Muscle of leg (tissue), 3 donors: ENCODE measurements at regions not wholly inside any gene's neighbourhood (a gene's known extent, or its start where the extent isn't known, plus 50 kb on each side); places are given as distances from the start of the nearest gene placed in this dataset.

Experiments used
- DNase-seq: peaks from one replicate; pipeline ENCODE4 v3.0.0; 2013
- H3K27ac ChIP-seq: one replicate; pipeline ENCODE4 v1.5.1; 2013; ENCODE audit warnings: mild to moderate bottlenecking, low read length, control low read depth
- H3K27me3 ChIP-seq: one replicate; pipeline ENCODE4 v1.6.1; 2013; ENCODE audit warnings: low read length; ENCODE audit not compliant: control insufficient read depth, insufficient read depth
- H3K36me3 ChIP-seq: one replicate; pipeline ENCODE4 v1.6.1; 2013; ENCODE audit warnings: low read length; ENCODE audit not compliant: control insufficient read depth, insufficient read depth
- H3K4me1 ChIP-seq: one replicate; pipeline ENCODE4 v1.6.1; 2013; ENCODE audit warnings: low read length; ENCODE audit not compliant: control insufficient read depth, insufficient read depth
- H3K4me3 ChIP-seq: one replicate; pipeline ENCODE4 v1.5.1; 2013; ENCODE audit warnings: low read length, control low read depth
- H3K9me3 ChIP-seq: replicated peaks from 2 replicates; pipeline ENCODE4 v1.6.1; 2013; ENCODE audit warnings: low read depth, low read length; ENCODE audit not compliant: control insufficient read depth
- WGBS: methylation state at CpG from one replicate; pipeline ENCODE4 v1.1.5; 2013; ENCODE audit warnings: missing lambda C conversion rate; ENCODE audit not compliant: insufficient coverage; 5-methylcytosine and 5-hydroxymethylcytosine counted together

- H3K4me3 ChIP-seq = no peak overlapping the region
- no peak overlapping the region for H3K27ac ChIP-seq
- 94% methylated on average over 2 of the region's 5 CpGs for WGBS
- no peaks in the 10 kb centered on the region for H3K27me3 ChIP-seq
- H3K4me1 ChIP-seq = no peaks in the 10 kb centered on the region
- no peak for DNase-seq
- H3K36me3 ChIP-seq = no peaks in the 10 kb centered on the region
- H3K9me3 ChIP-seq = peaks cover 6% of the 10 kb centered on the region
These were observed 316.6 kb upstream of the NCAM1 start for GRCh38 chr11:112644410-112645131.

GRCh38 chr11:112649856-112650255, 311.4 kb upstream of the NCAM1 start:
- Histone ChIP-seq H3K4me3 (no peak overlapping the region), H3K9me3 (no peaks in the 10 kb centered on the region), H3K4me1 (peaks cover 25% of the 10 kb centered on the region), H3K36me3 (no peaks in the 10 kb centered on the region), H3K27ac (no peak overlapping the region), H3K27me3 (no peaks in the 10 kb centered on the region)
- 38% methylated on average over 4 of the region's 6 CpGs for WGBS
- DNase-seq = peak; percentile 77

DNA sequence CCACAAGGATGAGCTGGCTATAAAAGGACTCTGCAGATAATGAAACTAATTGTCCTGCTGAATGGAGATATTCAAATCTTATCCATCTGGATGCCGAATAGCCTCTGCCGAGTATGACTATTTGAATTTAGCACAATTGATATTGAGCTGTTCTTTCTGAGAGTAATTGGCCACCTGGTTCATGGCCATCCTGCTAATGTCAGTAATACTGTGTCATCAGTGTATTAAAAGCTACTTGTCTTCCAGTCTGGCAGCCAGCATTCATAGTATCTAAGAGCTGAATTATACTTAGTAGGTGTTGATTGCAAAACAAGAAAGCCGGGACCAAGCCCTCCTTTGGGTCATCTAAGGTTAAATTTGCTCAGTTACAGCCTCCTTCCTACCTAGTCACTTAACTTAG, 310.7 kb upstream of the NCAM1 start:
- no peaks in the 10 kb centered on the region for H3K27me3 ChIP-seq
- peak; percentile 32 for DNase-seq
- WGBS = 55% methylated on average over 2 of the region's 3 CpGs
- H3K27ac ChIP-seq = no peak overlapping the region
- H3K36me3 ChIP-seq = no peaks in the 10 kb centered on the region
- H3K4me3 ChIP-seq = no peak overlapping the region
- H3K4me1 ChIP-seq = peaks cover 32% of the 10 kb centered on the region
- H3K9me3 ChIP-seq = no peaks in the 10 kb centered on the region

DNA sequence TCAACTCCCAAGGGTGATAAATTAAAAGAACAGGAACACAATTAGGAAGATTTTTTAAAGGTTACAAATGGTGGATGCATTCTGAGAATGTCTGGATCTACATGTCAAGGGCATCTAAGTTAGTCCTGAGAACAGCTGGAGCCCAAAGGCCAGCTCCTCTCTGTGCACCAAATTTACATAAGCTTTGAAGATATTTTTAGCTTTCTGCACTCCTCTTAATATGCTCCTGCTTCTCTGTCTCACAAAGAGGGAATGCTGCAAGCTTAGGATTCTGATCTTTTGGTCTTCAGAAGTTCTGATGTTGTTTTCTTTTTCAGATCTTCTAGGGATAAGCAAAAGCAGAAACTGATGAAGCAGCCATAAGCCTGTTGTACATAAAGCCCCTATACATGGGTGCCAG, 309.8 kb upstream of the NCAM1 start:
- H3K36me3 ChIP-seq = no peaks in the 10 kb centered on the region
- no peaks in the 10 kb centered on the region for H3K27me3 ChIP-seq
- no peaks in the 10 kb centered on the region for H3K9me3 ChIP-seq
- peaks cover 40% of the 10 kb centered on the region for H3K4me1 ChIP-seq
- no peak overlapping the region for H3K27ac ChIP-seq
- H3K4me3 ChIP-seq = no peak overlapping the region
- no peak for DNase-seq

DNA sequence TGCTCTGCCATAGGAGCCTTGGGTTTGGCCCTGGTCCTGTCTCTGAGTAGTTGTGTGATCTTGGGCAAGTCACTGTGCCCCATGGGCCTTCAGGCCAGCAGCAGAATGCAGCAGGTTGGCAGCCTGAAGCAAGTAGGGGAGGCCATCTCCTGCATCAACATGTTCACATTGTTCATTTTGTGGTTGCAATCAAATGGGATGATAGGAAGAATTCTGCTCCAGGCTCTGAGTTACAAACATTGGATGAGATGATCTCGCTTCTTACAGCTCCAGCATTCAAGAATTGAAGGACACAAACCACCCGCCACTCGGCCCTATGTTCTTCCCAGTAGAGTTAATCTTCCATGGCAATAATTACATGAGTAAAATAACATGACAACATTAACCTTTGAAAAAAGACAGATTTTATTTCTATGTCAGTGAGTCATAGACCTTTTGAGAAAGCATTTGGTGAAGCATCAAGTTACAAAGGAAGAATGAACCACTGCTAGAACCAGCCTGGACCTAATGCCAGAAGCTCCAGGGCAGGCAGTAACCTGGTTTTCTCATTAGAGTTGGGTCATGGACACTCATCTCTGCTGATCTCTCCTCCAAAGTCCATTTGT, 308.3 kb upstream of the NCAM1 start:
- no peak overlapping the region for H3K27ac ChIP-seq
- no peak for DNase-seq
- H3K9me3 ChIP-seq = no peaks in the 10 kb centered on the region
- no CpG with 5 or more reads among the region's 3 CpGs for WGBS
- peaks cover 4% of the 10 kb centered on the region for H3K27me3 ChIP-seq
- no peak overlapping the region for H3K4me3 ChIP-seq
- H3K4me1 ChIP-seq = peaks cover 48% of the 10 kb centered on the region
- H3K36me3 ChIP-seq = no peaks in the 10 kb centered on the region

- H3K9me3 ChIP-seq = no peaks in the 10 kb centered on the region
- peaks cover 44% of the 10 kb centered on the region for H3K4me1 ChIP-seq
- H3K27ac ChIP-seq = no peak overlapping the region
- no peaks in the 10 kb centered on the region for H3K36me3 ChIP-seq
- no peak overlapping the region for H3K4me3 ChIP-seq
- peak; percentile 98 for DNase-seq
- WGBS = 17% methylated on average over 1 of the region's 2 CpGs
- H3K27me3 ChIP-seq = peaks cover 12% of the 10 kb centered on the region
These were observed 305.8 kb upstream of the NCAM1 start for GRCh38 chr11:112655371-112655770.

- Histone ChIP-seq H3K9me3 (no peaks in the 10 kb centered on the region), H3K4me3 (no peak overlapping the region), H3K4me1 (peaks cover 42% of the 10 kb centered on the region), H3K27me3 (peaks cover 12% of the 10 kb centered on the region), H3K27ac (no peak overlapping the region), H3K36me3 (no peaks in the 10 kb centered on the region)
- DNase-seq = peak; percentile 58
- WGBS = 71% methylated on average over 5 of the region's 6 CpGs
These were observed 304.3 kb upstream of the NCAM1 start for GRCh38 chr11:112656772-112657428.

GRCh38 chr11:112658431-112658878, 302.8 kb upstream of the NCAM1 start:
- Histone ChIP-seq H3K4me1 (peaks cover 32% of the 10 kb centered on the region), H3K27ac (no peak overlapping the region), H3K36me3 (no peaks in the 10 kb centered on the region), H3K4me3 (no peak overlapping the region), H3K9me3 (no peaks in the 10 kb centered on the region), H3K27me3 (peaks cover 12% of the 10 kb centered on the region)
- WGBS = 73% methylated on average over 2 of the region's 3 CpGs
- no peak for DNase-seq

DNA sequence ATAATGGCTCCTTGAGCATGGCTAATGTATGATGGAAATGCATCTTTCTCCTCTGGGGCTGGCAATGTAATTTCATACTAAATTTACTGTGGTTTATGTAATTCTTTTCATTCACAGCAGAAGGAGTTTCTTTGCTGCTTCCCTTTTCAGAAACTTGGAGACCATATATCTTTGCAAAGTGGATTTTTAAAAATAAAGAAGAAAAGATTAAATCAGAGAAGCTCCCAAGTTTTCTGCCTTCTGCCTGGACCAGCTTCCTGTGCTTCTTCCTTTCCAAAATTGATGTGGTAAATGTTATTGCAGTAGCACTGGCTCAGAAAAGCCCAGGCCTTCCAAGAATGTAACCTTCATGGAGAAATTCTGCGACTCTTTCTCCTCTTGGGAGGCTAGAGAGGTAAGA, 300.1 kb upstream of the NCAM1 start:
- 50% methylated on average over 1 of the region's 1 CpG for WGBS
- no peak overlapping the region for H3K4me3 ChIP-seq

GRCh38 chr11:112661571-112661970, 299.6 kb upstream of the NCAM1 start:
- DNase-seq = no peak
- peaks cover 6% of the 10 kb centered on the region for H3K4me1 ChIP-seq
- H3K4me3 ChIP-seq = no peak overlapping the region
- H3K27ac ChIP-seq = no peak overlapping the region
- no peaks in the 10 kb centered on the region for H3K9me3 ChIP-seq
- H3K27me3 ChIP-seq = peaks cover 12% of the 10 kb centered on the region
- 86% methylated on average over 3 of the region's 4 CpGs for WGBS
- no peaks in the 10 kb centered on the region for H3K36me3 ChIP-seq

More for the DNA sequence above, 300.1 kb upstream of the NCAM1 start:
- Histone ChIP-seq H3K4me1 (peaks cover 10% of the 10 kb centered on the region), H3K36me3 (no peaks in the 10 kb centered on the region), H3K27ac (no peak overlapping the region), H3K27me3 (peaks cover 12% of the 10 kb centered on the region), H3K9me3 (no peaks in the 10 kb centered on the region)
- no peak for DNase-seq
